ENCODE measurements at regions not wholly inside any gene's neighbourhood (a gene's known extent, or its start where the extent isn't known, plus 50 kb on each side); places are given as distances from the start of the nearest gene placed in this dataset.

DNA sequence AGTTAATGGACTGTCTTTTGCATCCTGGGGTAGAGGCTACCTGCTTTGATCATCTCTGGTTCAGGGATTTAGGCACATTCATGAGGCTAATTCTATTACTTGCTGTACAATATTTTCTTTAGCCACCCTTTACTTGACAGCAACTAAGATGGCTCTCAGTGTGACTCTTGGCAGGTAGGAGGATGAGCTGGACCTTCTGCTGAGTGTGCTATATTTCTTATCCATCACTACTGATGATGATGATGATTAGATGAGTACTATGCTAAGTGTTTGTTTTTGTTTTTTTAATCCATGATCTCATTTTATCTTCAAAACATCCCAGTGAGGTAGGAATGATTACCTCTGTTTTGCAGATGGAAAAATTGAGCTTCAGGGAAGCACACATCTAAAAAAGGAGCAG, 152.8 kb upstream of the WSCD2 start:
- TF ChIP-seq, protein P1, sequence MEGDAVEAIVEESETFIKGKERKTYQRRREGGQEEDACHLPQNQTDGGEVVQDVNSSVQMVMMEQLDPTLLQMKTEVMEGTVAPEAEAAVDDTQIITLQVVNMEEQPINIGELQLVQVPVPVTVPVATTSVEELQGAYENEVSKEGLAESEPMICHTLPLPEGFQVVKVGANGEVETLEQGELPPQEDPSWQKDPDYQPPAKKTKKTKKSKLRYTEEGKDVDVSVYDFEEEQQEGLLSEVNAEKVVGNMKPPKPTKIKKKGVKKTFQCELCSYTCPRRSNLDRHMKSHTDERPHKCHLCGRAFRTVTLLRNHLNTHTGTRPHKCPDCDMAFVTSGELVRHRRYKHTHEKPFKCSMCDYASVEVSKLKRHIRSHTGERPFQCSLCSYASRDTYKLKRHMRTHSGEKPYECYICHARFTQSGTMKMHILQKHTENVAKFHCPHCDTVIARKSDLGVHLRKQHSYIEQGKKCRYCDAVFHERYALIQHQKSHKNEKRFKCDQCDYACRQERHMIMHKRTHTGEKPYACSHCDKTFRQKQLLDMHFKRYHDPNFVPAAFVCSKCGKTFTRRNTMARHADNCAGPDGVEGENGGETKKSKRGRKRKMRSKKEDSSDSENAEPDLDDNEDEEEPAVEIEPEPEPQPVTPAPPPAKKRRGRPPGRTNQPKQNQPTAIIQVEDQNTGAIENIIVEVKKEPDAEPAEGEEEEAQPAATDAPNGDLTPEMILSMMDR (IDR thresholded peaks at IDR 0.05 in 2 of 3, conservative IDR thresholded peaks at IDR 0.05 in 1 of 3; ENCODE audit: borderline replicate concordance in 1 of 3, insufficient read depth in 1 of 3, low read depth in 2 of 3, low read length in 2 of 3), result no peak
- no peak for TF ChIP-seq ATF3 (IDR thresholded peaks at IDR 0.05)
- TF ChIP-seq YY1 (IDR thresholded peaks at IDR 0.05; ENCODE audit: extremely low read depth, insufficient replicate concordance, low read depth, low read length), result no peak
- TF ChIP-seq CBX3 (IDR thresholded peaks at IDR 0.05; ENCODE audit: low read depth), result no peak

All from HCT116 (cell line).